ENCODE measurements at regions not wholly inside any gene's neighbourhood (a gene's known extent, or its start where the extent isn't known, plus 50 kb on each side); places are given as distances from the start of the nearest gene placed in this dataset.

DNA sequence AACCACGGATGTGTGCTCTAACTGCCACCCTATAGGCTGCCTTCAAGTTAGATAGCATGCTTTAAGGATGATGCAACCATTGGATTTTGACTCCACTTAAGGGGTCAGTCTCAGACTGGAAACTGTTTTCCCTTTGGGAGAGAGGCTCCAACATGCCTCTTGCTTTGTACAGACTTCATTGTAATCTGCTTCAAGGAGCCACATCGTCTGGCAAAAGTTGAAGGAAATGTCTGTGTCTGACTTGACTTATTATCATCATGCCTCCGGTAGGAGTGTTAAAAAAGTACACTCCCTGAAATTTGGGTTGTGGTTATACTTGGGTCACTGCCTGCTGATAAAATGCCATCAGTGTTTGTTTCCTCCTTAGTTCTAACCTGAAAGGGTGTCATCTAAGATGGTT is 245.4 kb upstream of the CDIN1 start:
- Mint-ChIP-seq H3K36me3 (ENCODE audit: low read depth) (no peaks in the 10 kb centered on the region), H3K4me3 (no peak overlapping the region), H3K27me3 (no peaks in the 10 kb centered on the region), H3K27ac (no peak overlapping the region), H3K9me3 (peaks cover 3% of the 10 kb centered on the region), H3K4me1 (no peaks in the 10 kb centered on the region)
- ATAC-seq (replicated peaks), result no peak

DNA sequence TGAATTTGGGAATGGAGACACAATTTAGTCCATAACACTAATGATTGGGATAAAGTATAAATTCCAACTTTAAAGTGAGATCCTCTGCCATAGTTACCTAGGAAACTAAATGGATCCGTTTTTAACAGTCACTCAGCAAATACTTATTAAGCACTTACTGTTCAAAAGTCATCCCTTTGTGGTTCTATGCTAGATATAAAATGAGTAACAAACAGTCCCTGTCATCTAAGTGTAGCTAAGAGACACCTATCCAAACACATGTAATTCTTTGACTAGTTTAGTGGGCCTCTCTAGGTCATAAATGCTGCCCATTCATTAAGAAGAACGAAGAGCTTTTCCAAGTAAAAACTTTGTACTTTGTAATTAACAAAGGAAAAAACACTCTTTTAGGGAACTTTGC is 244.2 kb upstream of the CDIN1 start:
- H3K27ac Mint-ChIP-seq, result no peak overlapping the region
- no peaks in the 10 kb centered on the region for H3K36me3 Mint-ChIP-seq (ENCODE audit: low read depth)
- H3K9me3 Mint-ChIP-seq, result peaks cover 3% of the 10 kb centered on the region
- no peak overlapping the region for H3K4me3 Mint-ChIP-seq
- ATAC-seq (replicated peaks), result no peak
- no peaks in the 10 kb centered on the region for H3K27me3 Mint-ChIP-seq
- H3K4me1 Mint-ChIP-seq, result no peaks in the 10 kb centered on the region

GRCh38 chr15:36335659-36336058 is 243.8 kb upstream of the CDIN1 start:
- peaks cover 3% of the 10 kb centered on the region for H3K9me3 Mint-ChIP-seq
- no peak overlapping the region for H3K4me3 Mint-ChIP-seq
- no peak for ATAC-seq (replicated peaks)
- no peak overlapping the region for H3K27ac Mint-ChIP-seq
- no peaks in the 10 kb centered on the region for H3K36me3 Mint-ChIP-seq (ENCODE audit: low read depth)
- H3K27me3 Mint-ChIP-seq, result no peaks in the 10 kb centered on the region
- no peaks in the 10 kb centered on the region for H3K4me1 Mint-ChIP-seq

GRCh38 chr15:36344887-36345286 is 234.5 kb upstream of the CDIN1 start:
- no peak for ATAC-seq (replicated peaks)
- Mint-ChIP-seq H3K27me3 (no peaks in the 10 kb centered on the region), H3K36me3 (ENCODE audit: low read depth) (no peaks in the 10 kb centered on the region), H3K9me3 (no peaks in the 10 kb centered on the region), H3K4me3 (no peak overlapping the region), H3K27ac (no peak overlapping the region), H3K4me1 (no peaks in the 10 kb centered on the region)

DNA sequence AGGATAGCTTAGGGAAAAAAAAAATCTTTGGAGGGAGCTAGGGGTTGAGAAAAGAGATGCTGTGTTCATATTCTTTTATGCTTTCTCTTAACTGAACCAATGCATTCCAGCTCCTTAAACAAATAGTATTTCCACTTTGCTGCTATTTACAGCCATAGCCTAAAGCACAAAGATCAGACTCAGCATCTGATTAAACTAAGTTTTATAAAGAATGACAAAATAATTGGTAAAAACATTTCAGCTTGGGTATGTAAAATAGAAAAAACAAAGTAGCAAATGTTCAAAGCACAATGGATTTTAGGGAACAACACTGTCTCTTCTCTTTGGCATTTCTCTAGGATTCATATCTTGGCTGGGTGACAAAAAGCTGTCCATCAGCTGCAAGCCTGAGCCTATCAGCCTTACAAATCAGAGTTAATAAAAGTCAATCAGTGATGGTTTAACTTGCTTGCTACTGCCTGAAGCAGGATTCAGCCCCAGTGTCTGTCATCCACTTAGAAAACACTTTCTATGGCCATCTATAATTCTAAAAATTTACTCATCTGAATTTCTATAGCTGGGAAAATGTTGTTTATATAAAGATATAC is 232.1 kb upstream of the CDIN1 start:
- no peaks in the 10 kb centered on the region for H3K9me3 Mint-ChIP-seq

GRCh38 chr15:36356466-36356865 is 223.0 kb upstream of the CDIN1 start:
- no peaks in the 10 kb centered on the region for H3K27me3 Mint-ChIP-seq
- H3K4me3 Mint-ChIP-seq, result no peak overlapping the region
- ATAC-seq (replicated peaks), result no peak
- H3K9me3 Mint-ChIP-seq, result no peaks in the 10 kb centered on the region
- H3K4me1 Mint-ChIP-seq, result no peaks in the 10 kb centered on the region
- H3K27ac Mint-ChIP-seq, result no peak overlapping the region
- H3K36me3 Mint-ChIP-seq (ENCODE audit: low read depth), result no peaks in the 10 kb centered on the region

More for the DNA sequence above, 232.1 kb upstream of the CDIN1 start:
- H3K36me3 Mint-ChIP-seq (ENCODE audit: low read depth), result no peaks in the 10 kb centered on the region
- H3K27ac Mint-ChIP-seq, result no peak overlapping the region
- ATAC-seq (replicated peaks), result no peak
- H3K4me3 Mint-ChIP-seq, result no peak overlapping the region
- no peaks in the 10 kb centered on the region for H3K27me3 Mint-ChIP-seq
- no peaks in the 10 kb centered on the region for H3K4me1 Mint-ChIP-seq

DNA sequence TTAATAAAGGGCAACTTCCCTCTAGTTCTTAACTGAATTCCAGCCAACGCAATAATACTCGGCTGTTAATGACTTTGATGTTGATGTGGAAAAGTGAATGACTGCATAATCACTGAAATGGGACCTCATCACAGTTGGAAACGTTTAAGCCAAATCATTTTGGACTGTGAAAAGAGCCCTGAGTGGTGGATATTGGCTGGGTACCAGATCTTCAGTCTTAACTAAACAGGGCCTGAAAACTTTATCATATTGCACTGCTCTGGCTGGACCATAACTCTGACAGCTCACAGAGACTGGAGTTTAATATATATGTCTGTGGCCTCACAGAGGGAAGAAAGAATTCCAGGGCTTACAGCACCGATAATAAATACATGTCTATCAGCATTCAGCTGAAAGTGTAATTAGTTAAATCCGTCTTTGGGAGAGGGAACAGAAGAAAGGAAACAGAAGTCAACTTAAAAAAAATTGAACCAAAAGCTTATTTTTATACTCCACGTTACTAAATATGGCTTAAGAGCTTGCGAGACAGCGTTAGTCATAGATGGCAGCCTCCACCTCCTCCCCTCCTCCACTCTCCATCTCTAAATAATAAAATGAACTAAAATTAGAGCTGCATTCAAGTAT is 222.3 kb upstream of the CDIN1 start:
- Mint-ChIP-seq H3K27ac (no peak overlapping the region), H3K4me3 (no peak overlapping the region), H3K9me3 (no peaks in the 10 kb centered on the region), H3K4me1 (no peaks in the 10 kb centered on the region), H3K36me3 (ENCODE audit: low read depth) (no peaks in the 10 kb centered on the region), H3K27me3 (no peaks in the 10 kb centered on the region)
- ATAC-seq (replicated peaks), result no peak

DNA sequence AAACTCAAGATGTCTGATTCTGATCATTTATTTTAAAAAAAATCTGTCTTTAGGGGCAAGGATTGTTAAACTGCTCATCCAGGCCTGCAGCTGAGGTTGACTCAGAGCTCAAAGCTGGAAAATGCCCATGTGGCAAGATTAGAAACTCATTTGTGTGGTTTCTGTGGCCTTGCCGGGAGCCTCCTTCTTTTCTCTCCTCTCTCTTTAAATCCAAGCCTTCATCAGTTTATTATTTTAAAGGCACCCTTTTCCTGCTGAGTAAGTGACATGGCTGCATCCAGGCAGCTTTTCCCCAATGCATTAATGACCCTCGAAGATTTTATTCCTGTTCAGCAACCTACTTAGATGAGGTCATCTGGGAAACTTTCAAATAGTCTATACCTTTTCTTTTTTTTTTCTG is 221.3 kb upstream of the CDIN1 start:
- Mint-ChIP-seq H3K4me3 (no peak overlapping the region), H3K9me3 (no peaks in the 10 kb centered on the region), H3K36me3 (ENCODE audit: low read depth) (no peaks in the 10 kb centered on the region), H3K4me1 (no peaks in the 10 kb centered on the region), H3K27ac (no peak overlapping the region), H3K27me3 (no peaks in the 10 kb centered on the region)
- no peak for ATAC-seq (replicated peaks)

DNA sequence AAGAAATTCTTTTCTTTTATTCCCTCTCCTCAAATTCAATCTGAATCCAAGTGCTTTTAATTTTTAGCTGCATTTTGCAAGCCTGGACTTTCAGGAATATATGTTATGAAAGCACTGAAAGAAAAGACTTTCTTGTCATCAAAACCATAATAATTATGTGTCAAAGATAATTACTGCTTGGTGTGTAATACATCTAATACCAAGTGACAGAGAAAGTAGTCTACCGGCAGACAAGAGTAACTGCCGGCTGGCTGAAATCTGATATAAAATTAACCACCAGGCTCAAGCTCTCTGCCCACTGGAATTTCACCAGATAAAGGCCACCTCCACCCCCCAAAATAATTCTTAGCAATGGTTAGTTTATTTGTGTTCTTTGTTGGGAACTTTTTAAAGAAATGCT is 220.9 kb upstream of the CDIN1 start:
- H3K27ac Mint-ChIP-seq, result no peak overlapping the region
- H3K27me3 Mint-ChIP-seq, result no peaks in the 10 kb centered on the region
- H3K9me3 Mint-ChIP-seq, result no peaks in the 10 kb centered on the region
- no peak overlapping the region for H3K4me3 Mint-ChIP-seq
- no peaks in the 10 kb centered on the region for H3K4me1 Mint-ChIP-seq
- no peak for ATAC-seq (replicated peaks)
- H3K36me3 Mint-ChIP-seq (ENCODE audit: low read depth), result no peaks in the 10 kb centered on the region

DNA sequence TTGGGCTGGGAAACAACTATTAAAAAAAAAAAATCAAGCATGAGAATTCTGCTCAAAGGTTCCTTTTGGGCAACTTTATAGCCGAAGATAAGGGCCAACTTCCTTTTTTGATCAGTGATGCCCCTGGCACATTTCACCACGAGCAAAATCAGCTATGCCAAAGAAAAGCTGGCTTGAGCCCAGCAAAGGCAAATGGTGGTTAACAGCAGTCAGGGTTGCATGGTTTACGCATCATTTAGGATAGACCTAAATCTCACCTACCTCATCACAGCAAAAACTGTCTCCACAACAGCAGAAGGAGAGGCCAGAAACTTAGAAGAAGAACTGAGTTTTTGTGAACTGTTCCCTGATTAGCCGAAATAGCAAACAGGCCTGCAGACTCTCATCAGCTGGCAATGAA is 220.1 kb upstream of the CDIN1 start:
- H3K4me1 Mint-ChIP-seq, result no peaks in the 10 kb centered on the region
- H3K27me3 Mint-ChIP-seq, result no peaks in the 10 kb centered on the region
- H3K9me3 Mint-ChIP-seq, result no peaks in the 10 kb centered on the region
- no peak for ATAC-seq (replicated peaks)
- H3K4me3 Mint-ChIP-seq, result no peak overlapping the region
- H3K27ac Mint-ChIP-seq, result no peak overlapping the region
- no peaks in the 10 kb centered on the region for H3K36me3 Mint-ChIP-seq (ENCODE audit: low read depth)

- ATAC-seq (replicated peaks), result no peak
- Mint-ChIP-seq H3K4me1 (no peaks in the 10 kb centered on the region), H3K27me3 (no peaks in the 10 kb centered on the region), H3K27ac (no peak overlapping the region), H3K36me3 (ENCODE audit: low read depth) (no peaks in the 10 kb centered on the region), H3K9me3 (no peaks in the 10 kb centered on the region), H3K4me3 (no peak overlapping the region)
Measured at GRCh38 chr15:36361351-36361870, 218.0 kb upstream of the CDIN1 start.

GRCh38 chr15:36362509-36362915 is 216.9 kb upstream of the CDIN1 start:
- H3K27me3 Mint-ChIP-seq, result no peaks in the 10 kb centered on the region
- ATAC-seq (replicated peaks), result no peak
- no peak overlapping the region for H3K27ac Mint-ChIP-seq
- H3K4me3 Mint-ChIP-seq, result no peak overlapping the region
- no peaks in the 10 kb centered on the region for H3K36me3 Mint-ChIP-seq (ENCODE audit: low read depth)
- H3K9me3 Mint-ChIP-seq, result no peaks in the 10 kb centered on the region
- H3K4me1 Mint-ChIP-seq, result no peaks in the 10 kb centered on the region

- Mint-ChIP-seq H3K27ac (no peak overlapping the region), H3K36me3 (ENCODE audit: low read depth) (no peaks in the 10 kb centered on the region), H3K4me3 (no peak overlapping the region), H3K27me3 (no peaks in the 10 kb centered on the region), H3K9me3 (no peaks in the 10 kb centered on the region), H3K4me1 (no peaks in the 10 kb centered on the region)
- ATAC-seq (replicated peaks), result no peak
Measured at GRCh38 chr15:36363335-36363734, 216.1 kb upstream of the CDIN1 start.

DNA sequence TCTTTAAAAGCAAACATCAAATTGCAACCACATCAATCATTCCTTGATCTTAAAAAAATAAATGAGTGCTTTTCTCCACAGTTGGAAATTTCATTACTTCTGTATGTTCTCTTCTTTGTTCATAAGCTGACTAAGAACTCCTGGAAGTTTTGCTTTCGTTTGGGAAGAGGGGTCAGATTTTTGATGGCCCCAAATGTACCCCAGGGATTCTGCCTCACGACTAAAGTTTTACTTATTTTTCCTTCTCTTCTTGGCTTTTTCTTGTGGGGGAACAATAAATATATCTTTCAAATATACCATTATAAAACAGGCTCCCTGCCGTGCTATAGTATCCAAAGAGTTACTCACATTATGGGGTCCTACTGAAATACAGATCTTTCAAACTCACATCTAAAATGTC is 215.0 kb upstream of the CDIN1 start:
- Mint-ChIP-seq H3K36me3 (ENCODE audit: low read depth) (no peaks in the 10 kb centered on the region), H3K4me1 (no peaks in the 10 kb centered on the region), H3K4me3 (no peak overlapping the region), H3K9me3 (peaks cover 3% of the 10 kb centered on the region), H3K27ac (no peak overlapping the region), H3K27me3 (no peaks in the 10 kb centered on the region)
- ATAC-seq (replicated peaks), result no peak

- Mint-ChIP-seq H3K4me1 (no peaks in the 10 kb centered on the region), H3K36me3 (ENCODE audit: low read depth) (no peaks in the 10 kb centered on the region), H3K4me3 (no peak overlapping the region), H3K9me3 (peaks cover 4% of the 10 kb centered on the region), H3K27me3 (no peaks in the 10 kb centered on the region), H3K27ac (no peak overlapping the region)
- ATAC-seq (replicated peaks), result no peak
Measured at GRCh38 chr15:36365963-36366362, 213.5 kb upstream of the CDIN1 start.

Measured in activated T-helper 17 cell treated with anti-CD3 and anti-CD28 coated beads, Interleukin-2, amount 50 U/mL, for 72 hours (primary cell).